ENCODE measurements at regions not wholly inside any gene's neighbourhood (a gene's known extent, or its start where the extent isn't known, plus 50 kb on each side); places are given as distances from the start of the nearest gene placed in this dataset.

GRCh38 chr9:129400001-129400970 lies 220.6 kb downstream of the C9orf50 start:
- intact Hi-C loops (cut with micrococcal nuclease), result no loop called here
- Histone ChIP-seq H4K91ac (ENCODE audit: insufficient read depth, low read depth, low read length) (no peak overlapping the region), H3K79me1 (ENCODE audit: low read depth in 1 of 2, low read length in 2 of 2) (no peaks in the 10 kb centered on the region), H2BK5ac (ENCODE audit: low read depth, low read length, poor library complexity, severe bottlenecking) (no peak overlapping the region), H3K36me3 (ENCODE audit: control insufficient read depth, insufficient read depth, low read length) (no peaks in the 10 kb centered on the region), H2BK20ac (ENCODE audit: low read depth, low read length) (no peak overlapping the region), H3K27ac (ENCODE audit: insufficient read depth, low read length) (no peak overlapping the region), H3K23ac (ENCODE audit: low read depth, low read length) (no peak overlapping the region), H4K8ac (ENCODE audit: low read depth in 2 of 2, low read length in 2 of 2) (no peak overlapping the region), H2AFZ (replicated peaks; ENCODE audit: low read length, poor library complexity) (no peak overlapping the region), H2BK120ac (ENCODE audit: low read depth, low read length) (no peak overlapping the region), H3K14ac (replicated peaks; ENCODE audit: low read depth, low read length) (no peak overlapping the region), H3K4me1 (ENCODE audit: control insufficient read depth, insufficient read depth, low read length) (peaks cover 13% of the 10 kb centered on the region), H3K56ac (ENCODE audit: extremely low read depth, insufficient read depth, low read length) (no peak overlapping the region), H3K9me1 (ENCODE audit: insufficient read depth, low read length) (no peaks in the 10 kb centered on the region), H4K20me1 (ENCODE audit: insufficient read depth, low read length) (no peaks in the 10 kb centered on the region), H3K4me2 (ENCODE audit: low read depth, low read length) (no peak overlapping the region), H3K9ac (ENCODE audit: low read depth, low read length) (no peak overlapping the region), H2AK5ac (ENCODE audit: low read depth, low read length) (peak overlapping the region; percentile 39; the same call in 1 of the 2 replicates), H2AK9ac (replicated peaks; ENCODE audit: low read depth, low read length, poor library complexity) (no peak overlapping the region), H3K4ac (ENCODE audit: low read depth, low read length) (no peak overlapping the region), H3K18ac (ENCODE audit: low read depth, low read length) (no peak overlapping the region), H3K27me3 (ENCODE audit: control insufficient read depth, insufficient read depth, low read length) (peaks cover 2% of the 10 kb centered on the region), H4K5ac (ENCODE audit: low read depth, low read length) (no peak overlapping the region), H3K9me3 (ENCODE audit: control insufficient read depth, insufficient read depth, low read length) (no peaks in the 10 kb centered on the region), H3K4me3 (ENCODE audit: insufficient read depth, low read depth, low read length) (no peak overlapping the region), H2BK15ac (ENCODE audit: low read depth, low read length) (no peak overlapping the region)
- ATAC-seq (ENCODE audit: low read depth) (no peak), DNase-seq (no peak)
- TF ChIP-seq SMC3 (IDR thresholded peaks at IDR 0.05; ENCODE audit: low read depth, low read length), result no peak
- TF ChIP-seq RFX5 (IDR thresholded peaks at IDR 0.05; ENCODE audit: low read depth, low read length), result no peak
- TF ChIP-seq USF2 (IDR thresholded peaks at IDR 0.05; ENCODE audit: low read depth, low read length), result no peak
- TF ChIP-seq POLR2A (IDR thresholded peaks at IDR 0.05; ENCODE audit: low read depth, low read length), result no peak
- TF ChIP-seq CTCF (conservative IDR thresholded peaks at IDR 0.05; ENCODE audit: low read depth, low read length), result no peak
- TF ChIP-seq MAFK (IDR thresholded peaks at IDR 0.05; ENCODE audit: low read depth, low read length), result no peak
- TF ChIP-seq MAZ (IDR thresholded peaks at IDR 0.05; ENCODE audit: borderline replicate concordance, low read depth, low read length), result no peak
- TF ChIP-seq RCOR1 (IDR thresholded peaks at IDR 0.05; ENCODE audit: insufficient replicate concordance, low read length), result no peak
- no peak for TF ChIP-seq NFE2L2 (IDR thresholded peaks at IDR 0.05; ENCODE audit: low read depth, low read length)
- no peak for TF ChIP-seq CEBPB (IDR thresholded peaks at IDR 0.05; ENCODE audit: low read depth, low read length)
- TF ChIP-seq CHD1 (IDR thresholded peaks at IDR 0.05; ENCODE audit: low read depth, low read length), result no peak
- TF ChIP-seq FOS (IDR thresholded peaks at IDR 0.05; ENCODE audit: low read depth, low read length), result no peak
- TF ChIP-seq BHLHE40 (IDR thresholded peaks at IDR 0.05; ENCODE audit: low read depth, low read length), result no peak
- no peak for TF ChIP-seq RAD21 (IDR thresholded peaks at IDR 0.05; ENCODE audit: low read length)
- dilution Hi-C loops (cut with HindIII; ENCODE audit: low sequenced_read_pairs, unreplicated experiment), result no loop called here
- ChIA-PET POLR2A (ENCODE audit: unreplicated experiment) (no interaction called here), CTCF (no interaction called here)
- in situ Hi-C loops (cut with MboI; ENCODE audit: low sequenced_read_pairs), result no loop called here
- BruUV-seq (replicated peaks), result no TSS peak
- WGBS, 2 experiments (ENCODE audit: extremely low coverage in 2 of 2, insufficient read length in 1 of 2), result 85% methylated on average over 15 of the region's 44 CpGs; no CpG with 5 or more reads in 1 of the 2 experiments
